Retinal pigment epithelial cell (primary cell): ENCODE measurements at regions not wholly inside any gene's neighbourhood (a gene's known extent, or its start where the extent isn't known, plus 50 kb on each side); places are given as distances from the start of the nearest gene placed in this dataset.

ENCODE experiments used
- DNase-seq: peaks from one replicate; pipeline ENCODE4 v3.0.0-alpha.2; 2010; ENCODE audit warnings: low read depth
- H3K4me3 ChIP-seq: 2 replicates; pipeline ENCODE4 v1.5.1; 2011; ENCODE audit warnings: mild to moderate bottlenecking, low read length, control low read depth, moderate library complexity
- TF ChIP-seq, protein P1 (sequence below): conservative IDR thresholded peaks from 2 replicates; pipeline ENCODE4 v1.5.1; 2011; ENCODE audit warnings: low read depth, low read length, control low read depth, inconsistent platforms

DNA sequence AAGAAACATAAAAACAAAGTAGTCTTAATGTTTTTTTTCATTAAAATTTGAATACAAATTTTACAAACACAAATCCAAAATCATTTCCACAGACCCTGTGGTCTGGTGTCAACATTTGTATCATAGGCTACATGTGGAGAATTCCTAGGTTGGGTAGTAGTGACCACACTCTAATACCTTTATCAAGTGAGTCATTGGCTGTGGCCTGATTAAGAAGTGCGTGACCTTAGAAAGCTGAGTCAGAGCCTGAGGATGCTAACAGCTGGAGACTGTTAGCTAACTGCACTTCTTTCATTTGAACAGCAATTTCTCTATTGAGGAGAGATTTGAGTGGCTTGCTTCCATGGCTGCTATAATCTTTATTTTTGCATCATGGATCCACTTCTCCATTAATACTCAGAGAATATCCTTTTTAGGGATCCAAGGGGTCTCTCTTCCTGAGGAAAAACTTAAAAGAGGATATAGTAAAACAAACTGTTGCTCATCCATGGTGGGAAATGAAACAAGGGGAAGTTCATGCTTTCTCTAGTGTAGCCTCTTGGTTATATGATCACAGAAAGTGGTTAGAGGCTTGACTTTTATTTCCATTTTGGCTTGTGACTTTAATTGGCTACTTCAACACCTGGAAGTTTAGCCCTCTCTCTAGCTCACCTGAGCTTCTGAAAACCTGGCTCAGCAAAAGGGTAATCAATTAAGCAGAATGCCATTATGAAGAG, 335.8 kb downstream of the PABPC4L start:
- DNase-seq, result peak; percentile 94
- H3K4me3 ChIP-seq, result no peak overlapping the region
- TF ChIP-seq, protein P1, sequence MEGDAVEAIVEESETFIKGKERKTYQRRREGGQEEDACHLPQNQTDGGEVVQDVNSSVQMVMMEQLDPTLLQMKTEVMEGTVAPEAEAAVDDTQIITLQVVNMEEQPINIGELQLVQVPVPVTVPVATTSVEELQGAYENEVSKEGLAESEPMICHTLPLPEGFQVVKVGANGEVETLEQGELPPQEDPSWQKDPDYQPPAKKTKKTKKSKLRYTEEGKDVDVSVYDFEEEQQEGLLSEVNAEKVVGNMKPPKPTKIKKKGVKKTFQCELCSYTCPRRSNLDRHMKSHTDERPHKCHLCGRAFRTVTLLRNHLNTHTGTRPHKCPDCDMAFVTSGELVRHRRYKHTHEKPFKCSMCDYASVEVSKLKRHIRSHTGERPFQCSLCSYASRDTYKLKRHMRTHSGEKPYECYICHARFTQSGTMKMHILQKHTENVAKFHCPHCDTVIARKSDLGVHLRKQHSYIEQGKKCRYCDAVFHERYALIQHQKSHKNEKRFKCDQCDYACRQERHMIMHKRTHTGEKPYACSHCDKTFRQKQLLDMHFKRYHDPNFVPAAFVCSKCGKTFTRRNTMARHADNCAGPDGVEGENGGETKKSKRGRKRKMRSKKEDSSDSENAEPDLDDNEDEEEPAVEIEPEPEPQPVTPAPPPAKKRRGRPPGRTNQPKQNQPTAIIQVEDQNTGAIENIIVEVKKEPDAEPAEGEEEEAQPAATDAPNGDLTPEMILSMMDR, result no peak

DNA sequence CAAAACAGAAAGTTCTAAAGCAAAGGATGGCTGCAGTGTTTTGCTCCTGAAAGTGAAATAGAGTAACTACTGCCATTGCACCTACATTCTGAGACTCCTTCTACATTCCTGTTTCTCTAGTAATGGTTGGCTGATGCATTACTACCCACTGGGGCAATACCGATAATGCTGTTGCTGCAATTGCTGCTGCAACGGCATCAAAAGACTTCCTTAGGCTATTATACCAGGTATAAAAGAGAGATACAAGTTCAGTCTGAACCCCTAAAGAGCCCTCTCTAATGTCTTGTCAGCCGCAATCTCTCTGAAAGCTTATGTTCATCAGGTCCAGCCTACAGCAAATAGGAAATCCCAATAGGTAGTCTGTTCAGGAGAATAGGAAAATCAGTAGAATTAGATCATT, 338.4 kb downstream of the PABPC4L start:
- H3K4me3 ChIP-seq, result no peak overlapping the region
- DNase-seq, result no peak
- TF ChIP-seq, protein P1, result no peak

DNA sequence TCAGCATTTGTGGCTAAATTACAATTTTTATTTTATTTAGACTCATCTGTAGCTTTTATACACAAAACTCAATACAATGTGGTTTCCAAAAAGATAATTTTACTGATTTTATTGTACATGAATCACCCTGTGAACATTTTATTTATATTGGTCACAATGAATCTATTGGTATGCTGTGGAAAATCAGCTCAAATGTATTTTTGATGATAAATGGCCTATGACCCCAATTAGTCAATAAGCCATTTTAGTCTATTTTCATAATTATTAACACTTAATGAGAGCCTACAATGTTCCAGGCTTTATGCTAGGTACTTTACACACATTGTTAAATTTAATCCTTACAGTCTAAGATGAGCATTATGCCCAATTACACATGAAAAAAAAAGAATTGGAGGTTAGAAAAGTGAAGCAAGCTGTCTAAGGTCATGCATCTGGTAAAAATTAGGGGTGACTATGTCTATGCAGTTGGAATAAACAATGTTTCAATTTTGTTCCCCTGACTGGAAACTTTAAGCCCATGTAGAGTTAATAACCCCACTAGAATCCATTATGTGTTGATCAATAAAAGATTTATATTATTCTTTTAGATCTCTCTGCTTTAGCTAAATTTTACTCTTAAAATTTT, 344.7 kb downstream of the PABPC4L start:
- TF ChIP-seq, protein P1, result no peak
- no peak overlapping the region for H3K4me3 ChIP-seq
- DNase-seq, result no peak

DNA sequence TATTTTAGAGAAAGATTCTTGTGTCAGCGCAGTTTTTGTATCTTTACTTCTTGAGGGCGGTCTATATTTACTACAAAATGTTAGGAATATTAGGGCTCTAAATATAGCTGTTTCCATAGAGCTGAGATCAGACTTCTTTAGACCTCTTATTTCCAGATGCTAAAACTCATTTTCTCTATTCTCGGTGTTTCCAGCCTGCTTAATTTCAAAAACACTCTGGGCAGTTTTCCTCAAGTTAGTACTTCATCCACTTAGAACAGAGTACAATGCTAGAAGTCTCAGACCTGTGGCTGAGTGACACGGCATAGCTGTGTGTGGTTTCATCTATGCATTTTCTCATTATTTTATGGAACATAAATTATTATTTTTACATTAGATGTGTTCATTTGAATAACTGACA, 346.6 kb downstream of the PABPC4L start:
- TF ChIP-seq, protein P1, result no peak
- DNase-seq, result no peak
- no peak overlapping the region for H3K4me3 ChIP-seq

DNA sequence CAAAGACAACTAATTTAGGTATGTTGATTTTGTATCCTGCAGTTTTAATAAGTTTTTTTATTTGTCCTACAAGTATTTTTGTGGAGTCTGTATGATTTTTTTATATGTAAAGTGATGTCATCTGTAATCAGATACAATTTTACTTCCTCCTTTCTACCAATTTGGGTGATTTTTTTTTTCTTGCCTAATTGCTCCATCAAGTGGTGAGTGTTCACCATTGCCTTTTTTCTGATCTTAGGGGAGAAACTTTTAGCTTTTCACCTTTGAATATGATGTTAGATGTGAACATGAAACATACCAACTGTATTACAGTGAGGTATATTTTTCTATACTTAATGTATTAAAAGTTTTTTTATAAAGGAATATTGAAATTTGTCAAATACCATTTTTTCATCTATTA, 362.3 kb downstream of the PABPC4L start:
- TF ChIP-seq, protein P1, result no peak
- H3K4me3 ChIP-seq, result no peak overlapping the region
- DNase-seq, result no peak

DNA sequence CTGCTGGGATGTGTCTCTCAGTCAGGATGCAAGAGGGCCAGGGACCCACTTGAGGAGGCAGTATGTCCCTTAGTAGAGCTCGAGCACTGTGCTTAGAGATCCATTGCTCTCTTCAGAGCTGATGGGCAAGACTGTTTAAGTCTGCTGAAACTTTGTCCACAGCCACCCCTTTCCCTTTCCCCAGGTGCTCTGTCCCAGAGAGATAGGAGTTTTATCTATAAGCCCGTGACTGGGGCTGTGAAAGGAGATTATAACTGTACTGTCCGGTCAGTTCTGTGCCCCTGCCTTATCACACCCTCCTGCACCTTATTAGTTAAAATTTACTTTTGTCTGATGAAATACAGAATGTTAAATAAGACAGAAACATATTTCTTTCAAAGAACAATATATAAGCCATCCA, 378.4 kb downstream of the PABPC4L start:
- TF ChIP-seq, protein P1, result no peak
- H3K4me3 ChIP-seq, result no peak overlapping the region

DNA sequence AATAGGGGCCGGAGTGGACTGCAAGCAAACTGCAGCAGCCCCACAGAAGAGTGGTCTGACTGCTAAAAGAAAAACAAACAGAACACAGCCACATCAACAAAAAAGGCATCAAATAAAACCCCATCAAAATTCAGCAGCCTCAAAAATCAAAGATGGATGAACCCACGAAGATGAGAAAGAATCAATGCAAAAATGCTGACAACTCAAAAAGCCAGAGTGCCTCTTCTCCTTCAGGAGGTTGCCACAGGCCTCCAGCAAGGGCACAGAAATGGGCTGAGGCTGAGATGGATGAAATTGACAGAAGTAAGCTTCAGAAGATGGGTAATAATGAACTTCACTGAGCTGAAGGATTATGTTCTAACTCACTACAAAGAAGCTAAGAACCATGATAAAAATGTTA, 388.6 kb downstream of the PABPC4L start:
- H3K4me3 ChIP-seq, result no peak overlapping the region
- TF ChIP-seq, protein P1, result no peak
- no peak for DNase-seq

More for the DNA sequence above, 378.4 kb downstream of the PABPC4L start:
- DNase-seq, result no peak
